PC-3 (cell line): ENCODE measurements at regions not wholly inside any gene's neighbourhood (a gene's known extent, or its start where the extent isn't known, plus 50 kb on each side); places are given as distances from the start of the nearest gene placed in this dataset.

Experiments
- ATAC-seq: fragments of 200-7000 bp; cut with Tn5 transposase; 2 replicates; pipeline ENCODE4 v1.9.1; 2020; ENCODE audit warnings: mild to moderate bottlenecking, moderate library complexity
- BruUV-seq: library from RNA; stranded (reverse); fragments of 400-500 nt; replicated peaks from 2 replicates; lab custom pipeline; 2021; lab: Mats Ljungman, UMichigan
- CTCF ChIA-PET: fragments of 300-600 bp; sonication (Branson Sonifier 250); formaldehyde crosslinking; loops from one replicate; lab custom pipeline; 2022; ENCODE audit warnings: antibody characterized with exemption; lab: Charles Lee
- POLR2A ChIA-PET: fragments of 300-600 bp; sonication (Branson Sonifier 250); formaldehyde crosslinking; loops from one replicate; lab custom pipeline; 2022; ENCODE audit warnings: antibody characterized with exemption; ENCODE audit not compliant: unreplicated experiment; lab: Charles Lee
- DNase-seq: peaks from one replicate; pipeline ENCODE4 v3.0.0-alpha.2; 2015
- H2AFZ ChIP-seq: fragments of 300-600 bp; sonication (generic); 2 replicates; pipeline ENCODE4 v1.6.0; 2016; ENCODE audit warnings: antibody characterized with exemption, low read length
- H3F3A ChIP-seq: fragments of 300-600 bp; sonication (generic); one replicate; pipeline ENCODE4 v1.6.0; 2017; ENCODE audit warnings: antibody characterized with exemption, low read length, control low read depth, mild to moderate bottlenecking; ENCODE audit not compliant: unreplicated experiment
- H3K27ac ChIP-seq: fragments of 300-600 bp; sonication (generic); 2 replicates; pipeline ENCODE4 v1.5.1; 2016; ENCODE audit warnings: mild to moderate bottlenecking, low read length
- H3K27me3 ChIP-seq: fragments of 300-600 bp; sonication (generic); 2 replicates; pipeline ENCODE4 v1.6.1; 2016; ENCODE audit warnings: low read length, mixed read lengths
- H3K36me3 ChIP-seq: fragments of 300-600 bp; sonication (generic); 2 replicates; pipeline ENCODE4 v1.6.1; 2016; ENCODE audit warnings: low read depth, mixed run types, low read length, mixed read lengths
- H3K4me1 ChIP-seq: fragments of 300-600 bp; sonication (generic); 2 replicates; pipeline ENCODE4 v1.5.1; 2016; ENCODE audit warnings: low read length; ENCODE audit not compliant: insufficient read depth
- H3K4me2 ChIP-seq: fragments of 300-600 bp; sonication (generic); 2 replicates; pipeline ENCODE4 v1.6.0; 2016; ENCODE audit warnings: low read length
- H3K4me3 ChIP-seq: fragments of 300-600 bp; sonication (generic); 2 replicates; pipeline ENCODE4 v1.5.1; 2016; ENCODE audit warnings: mild to moderate bottlenecking, low read length, mixed read lengths
- H3K79me2 ChIP-seq: fragments of 300-600 bp; sonication (generic); 2 replicates; pipeline ENCODE4 v1.6.1; 2017; ENCODE audit warnings: low read length, mixed read lengths
- H3K9ac ChIP-seq: fragments of 300-600 bp; sonication (generic); 2 replicates; pipeline ENCODE4 v1.6.0; 2016; ENCODE audit warnings: mild to moderate bottlenecking, low read length
- H3K9me2 ChIP-seq: fragments of 300-600 bp; sonication (generic); replicated peaks from 2 replicates; pipeline ENCODE4 v1.6.1; 2016; ENCODE audit warnings: mixed run types, low read length, mixed read lengths
- H3K9me3 ChIP-seq: fragments of 300-600 bp; sonication (generic); 2 replicates; pipeline ENCODE4 v1.6.1; 2016; ENCODE audit warnings: low read length, mixed read lengths
- H4K20me1 ChIP-seq: fragments of 300-600 bp; sonication (generic); 2 replicates; pipeline ENCODE4 v1.6.1; 2016; ENCODE audit warnings: low read length, mixed read lengths
- CTCF ChIP-seq: fragments of 300-600 bp; sonication (generic); conservative IDR thresholded peaks from 2 replicates; pipeline ENCODE4 v1.5.1; 2017; ENCODE audit warnings: antibody characterized with exemption, low read depth, mild to moderate bottlenecking, low read length
- EZH2 ChIP-seq: fragments of 300-600 bp; sonication (generic); IDR thresholded peaks from one replicate; pipeline ENCODE4 v1.6.1; 2017; ENCODE audit warnings: antibody characterized with exemption, mild to moderate bottlenecking, low read length; ENCODE audit not compliant: unreplicated experiment
- EZH2phosphoT487 ChIP-seq: fragments of 300-600 bp; sonication (generic); IDR thresholded peaks from 2 replicates; pipeline ENCODE4 v1.6.1; 2018; ENCODE audit warnings: mild to moderate bottlenecking, antibody characterized with exemption, low read length, borderline replicate concordance
- intact Hi-C: fragments of 100-400 bp; cut with micrococcal nuclease; formaldehyde crosslinking; loops from 2 replicates; pipeline ENCODE4 v1.9.0; 2023

- TF ChIP-seq EZH2: no peak
- no peak for TF ChIP-seq CTCF
- TF ChIP-seq EZH2phosphoT487: no peak
- Histone ChIP-seq H3K9me2 (no peaks in the 10 kb centered on the region), H3F3A (no peaks in the 10 kb centered on the region), H3K9ac (no peak overlapping the region), H3K4me1 (no peaks in the 10 kb centered on the region), H3K27ac (no peak overlapping the region), H3K36me3 (no peaks in the 10 kb centered on the region), H3K4me3 (no peak overlapping the region), H2AFZ (no peak overlapping the region), H3K9me3 (peaks cover 15% of the 10 kb centered on the region), H3K79me2 (no peaks in the 10 kb centered on the region), H4K20me1 (no peaks in the 10 kb centered on the region), H3K4me2 (no peak overlapping the region), H3K27me3 (no peaks in the 10 kb centered on the region)
- POLR2A ChIA-PET: no interaction called here
- no TSS peak for BruUV-seq
- no peak for ATAC-seq
- no peak for DNase-seq
- intact Hi-C loops: no loop called here
- CTCF ChIA-PET: no interaction called here
Measured at GRCh38 chr2:11891671-11892440, 145.4 kb downstream of the LPIN1 start.

DNA sequence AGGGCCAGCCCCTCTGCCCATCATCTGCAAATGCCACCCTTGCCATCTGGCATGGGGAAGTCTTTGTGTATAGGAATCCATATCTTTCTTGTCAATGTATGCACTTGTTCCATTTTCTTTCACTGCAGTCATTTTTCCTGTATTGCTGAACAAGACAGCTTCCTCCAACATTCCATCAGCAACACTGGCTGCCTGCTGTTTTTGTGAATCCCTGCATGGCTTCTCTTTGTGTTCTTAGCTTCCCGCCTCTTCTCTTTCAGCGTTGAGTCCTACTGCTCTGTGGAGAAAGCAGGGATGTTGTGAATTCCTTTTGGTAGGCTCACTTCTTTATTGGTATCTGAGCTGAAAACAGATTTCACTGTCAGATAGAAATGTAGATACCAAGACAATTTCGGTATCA lies 150.0 kb downstream of the LPIN1 start:
- Histone ChIP-seq H3F3A (no peaks in the 10 kb centered on the region), H3K36me3 (no peaks in the 10 kb centered on the region), H3K4me1 (no peaks in the 10 kb centered on the region), H3K4me3 (no peak overlapping the region), H3K9me3 (no peaks in the 10 kb centered on the region), H3K4me2 (no peak overlapping the region), H3K27ac (no peak overlapping the region), H3K27me3 (no peaks in the 10 kb centered on the region), H3K9me2 (no peaks in the 10 kb centered on the region), H4K20me1 (no peaks in the 10 kb centered on the region), H3K9ac (no peak overlapping the region), H2AFZ (no peak overlapping the region), H3K79me2 (no peaks in the 10 kb centered on the region)
- ChIA-PET POLR2A (no interaction called here), CTCF (no interaction called here)
- DNase-seq: no peak
- no TSS peak for BruUV-seq
- intact Hi-C loops: no loop called here
- TF ChIP-seq CTCF (no peak), EZH2 (no peak)
- no peak for ATAC-seq

DNA sequence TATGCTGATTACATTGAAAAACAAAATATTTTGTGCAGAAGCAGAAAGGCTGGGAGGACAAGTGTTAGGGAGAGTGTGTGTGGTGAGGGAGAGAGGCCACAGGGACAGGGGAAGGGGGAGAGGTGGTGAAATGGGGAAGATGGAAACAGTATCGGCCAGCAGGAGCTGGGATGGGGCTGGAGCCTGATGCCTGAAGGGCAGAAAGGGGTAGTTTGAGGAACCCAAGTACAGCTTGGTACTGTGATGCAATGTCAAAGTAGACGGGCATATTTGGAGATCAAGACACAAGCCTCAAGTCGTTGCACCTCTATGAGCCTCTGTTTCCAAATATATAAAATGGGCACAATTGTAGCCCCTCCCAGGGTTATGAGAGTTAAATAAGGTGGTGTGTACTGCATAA lies 152.1 kb downstream of the LPIN1 start:
- no peak overlapping the region for H3K4me3 ChIP-seq
- no TSS peak for BruUV-seq
- ATAC-seq (no peak), DNase-seq (no peak)
- CTCF ChIA-PET: no interaction called here
- H3K79me2 ChIP-seq: no peaks in the 10 kb centered on the region
- TF ChIP-seq EZH2 (no peak), CTCF (no peak), EZH2phosphoT487 (no peak)
- no peak overlapping the region for H3K9ac ChIP-seq
- intact Hi-C loops: no loop called here
- no peak overlapping the region for H3K4me2 ChIP-seq
- no peaks in the 10 kb centered on the region for H3F3A ChIP-seq
- no peaks in the 10 kb centered on the region for H3K36me3 ChIP-seq
- H3K4me1 ChIP-seq: no peaks in the 10 kb centered on the region
- no peak overlapping the region for H3K27ac ChIP-seq
- no peaks in the 10 kb centered on the region for H3K9me2 ChIP-seq
- no peaks in the 10 kb centered on the region for H4K20me1 ChIP-seq
- POLR2A ChIA-PET: no interaction called here
- H3K9me3 ChIP-seq: no peaks in the 10 kb centered on the region
- H2AFZ ChIP-seq: no peak overlapping the region
- H3K27me3 ChIP-seq: no peaks in the 10 kb centered on the region
